A549 (cell line): ENCODE measurements at regions not wholly inside any gene's neighbourhood (a gene's known extent, or its start where the extent isn't known, plus 50 kb on each side); places are given as distances from the start of the nearest gene placed in this dataset.

Experiments
- BHLHE40 ChIP-seq: IDR thresholded peaks from 2 replicates; pipeline ENCODE4 v1.6.1; 2012; ENCODE audit warnings: low read depth, low read length, inconsistent platforms
- CHD4 ChIP-seq: fragments of 200-600 bp; sonication (generic); IDR thresholded peaks from 2 replicates; pipeline ENCODE4 v1.6.1; 2016; ENCODE audit warnings: antibody characterized with exemption, mild to moderate bottlenecking, borderline replicate concordance
- EP300 ChIP-seq, 2 experiments: fragments of >200 bp; sonication (Bioruptor Twin); formaldehyde crosslinking; IDR thresholded peaks; 2 replicates in 1 of 2; 3 replicates in 1 of 2; pipeline ENCODE4 v1.6.1; 2016 to 2017
- HEYL ChIP-seq: fragments of 250-450 bp; sonication (Bioruptor Pico); IDR thresholded peaks from 2 replicates; pipeline ENCODE4 v1.8.0; 2021; ENCODE audit warnings: mild to moderate bottlenecking, moderate library complexity
- HMGXB4 ChIP-seq: fragments of 250-450 bp; sonication (Bioruptor Pico); IDR thresholded peaks from 2 replicates; pipeline ENCODE4 v1.5.0; 2021; ENCODE audit warnings: mild to moderate bottlenecking, moderate library complexity, borderline replicate concordance
- MAX ChIP-seq: IDR thresholded peaks from 2 replicates; pipeline ENCODE4 v1.6.1; 2012
- NR3C1 ChIP-seq: fragments of >200 bp; sonication (Bioruptor Twin); formaldehyde crosslinking; IDR thresholded peaks from 3 replicates; pipeline ENCODE4 v1.6.1; 2017
- POLR2AphosphoS2 ChIP-seq: conservative IDR thresholded peaks from 2 replicates; pipeline ENCODE4 v1.6.1; 2012; ENCODE audit warnings: low read length, improper control_type of control experiment, inconsistent platforms
- RAD21 ChIP-seq, 2 experiments: fragments of >200 bp in 1 of 2; sonication (Bioruptor Twin) in 1 of 2; formaldehyde crosslinking in 1 of 2; IDR thresholded peaks in 1 of 2; conservative IDR thresholded peaks in 1 of 2; 2 replicates in 1 of 2; 3 replicates in 1 of 2; pipeline ENCODE4 v1.6.1; 2012 to 2018; ENCODE audit warnings: inconsistent platforms in 1 of 2
- RCOR1 ChIP-seq: fragments of 150-350 bp; IDR thresholded peaks from 2 replicates; pipeline ENCODE4 v1.6.1; 2014; ENCODE audit warnings: antibody characterized with exemption, low read length, low read depth
- RFX5 ChIP-seq: fragments of 450-650 bp; IDR thresholded peaks from 2 replicates; pipeline ENCODE4 v1.7.1; 2014; ENCODE audit warnings: antibody characterized with exemption, mild to moderate bottlenecking, moderate library complexity
- SREBF2 ChIP-seq: fragments of 450-650 bp; IDR thresholded peaks from 2 replicates; pipeline ENCODE4 v1.6.1; 2014; ENCODE audit warnings: mild to moderate bottlenecking, moderate library complexity
- TF ChIP-seq, protein P1 (sequence below): fragments of 200-600 bp; sonication (generic); IDR thresholded peaks from 2 replicates; pipeline ENCODE4 v1.6.1; 2016; ENCODE audit warnings: antibody characterized with exemption, mild to moderate bottlenecking, moderate library complexity
- TF ChIP-seq, protein P2 (sequence below): fragments of >200 bp; sonication (Bioruptor Twin); formaldehyde crosslinking; IDR thresholded peaks from 3 replicates; pipeline ENCODE4 v1.5.1; 2016

DNA sequence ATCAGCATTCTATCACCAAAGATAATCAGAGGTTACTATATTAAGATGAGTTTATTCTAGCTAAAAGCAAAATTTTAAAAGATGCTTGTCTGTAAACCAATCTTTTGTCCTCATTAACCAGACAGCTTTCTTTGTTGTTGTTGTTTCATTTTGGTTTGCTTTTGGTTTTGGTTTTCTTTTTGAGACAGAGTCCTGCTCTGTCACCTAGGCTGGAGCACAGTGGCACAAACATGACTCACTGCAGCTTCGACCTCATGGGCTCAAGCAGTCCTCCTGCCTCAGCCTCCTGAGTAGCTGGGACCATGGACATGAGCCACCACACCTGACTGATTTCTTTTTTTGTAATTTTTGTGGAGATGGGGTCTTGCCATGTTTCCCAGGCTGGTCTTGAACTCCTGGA, 102.9 kb downstream of the COX18 start:
- TF ChIP-seq, protein P1, sequence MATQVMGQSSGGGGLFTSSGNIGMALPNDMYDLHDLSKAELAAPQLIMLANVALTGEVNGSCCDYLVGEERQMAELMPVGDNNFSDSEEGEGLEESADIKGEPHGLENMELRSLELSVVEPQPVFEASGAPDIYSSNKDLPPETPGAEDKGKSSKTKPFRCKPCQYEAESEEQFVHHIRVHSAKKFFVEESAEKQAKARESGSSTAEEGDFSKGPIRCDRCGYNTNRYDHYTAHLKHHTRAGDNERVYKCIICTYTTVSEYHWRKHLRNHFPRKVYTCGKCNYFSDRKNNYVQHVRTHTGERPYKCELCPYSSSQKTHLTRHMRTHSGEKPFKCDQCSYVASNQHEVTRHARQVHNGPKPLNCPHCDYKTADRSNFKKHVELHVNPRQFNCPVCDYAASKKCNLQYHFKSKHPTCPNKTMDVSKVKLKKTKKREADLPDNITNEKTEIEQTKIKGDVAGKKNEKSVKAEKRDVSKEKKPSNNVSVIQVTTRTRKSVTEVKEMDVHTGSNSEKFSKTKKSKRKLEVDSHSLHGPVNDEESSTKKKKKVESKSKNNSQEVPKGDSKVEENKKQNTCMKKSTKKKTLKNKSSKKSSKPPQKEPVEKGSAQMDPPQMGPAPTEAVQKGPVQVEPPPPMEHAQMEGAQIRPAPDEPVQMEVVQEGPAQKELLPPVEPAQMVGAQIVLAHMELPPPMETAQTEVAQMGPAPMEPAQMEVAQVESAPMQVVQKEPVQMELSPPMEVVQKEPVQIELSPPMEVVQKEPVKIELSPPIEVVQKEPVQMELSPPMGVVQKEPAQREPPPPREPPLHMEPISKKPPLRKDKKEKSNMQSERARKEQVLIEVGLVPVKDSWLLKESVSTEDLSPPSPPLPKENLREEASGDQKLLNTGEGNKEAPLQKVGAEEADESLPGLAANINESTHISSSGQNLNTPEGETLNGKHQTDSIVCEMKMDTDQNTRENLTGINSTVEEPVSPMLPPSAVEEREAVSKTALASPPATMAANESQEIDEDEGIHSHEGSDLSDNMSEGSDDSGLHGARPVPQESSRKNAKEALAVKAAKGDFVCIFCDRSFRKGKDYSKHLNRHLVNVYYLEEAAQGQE, result no peak
- TF ChIP-seq RAD21 (conservative IDR thresholded peaks at IDR 0.05 in 1 of 2, IDR thresholded peaks at IDR 0.05 in 1 of 2) (no peak), MAX (no peak), POLR2AphosphoS2 (no peak), EP300 (IDR thresholded peaks at IDR 0.05) (no peak), RCOR1 (no peak), HMGXB4 (CRISPR knock-in tag) (no peak), RFX5 (no peak), CHD4 (no peak), SREBF2 (no peak), NR3C1 (no peak), BHLHE40 (no peak), HEYL (CRISPR knock-in tag) (no peak)
- TF ChIP-seq, protein P2, sequence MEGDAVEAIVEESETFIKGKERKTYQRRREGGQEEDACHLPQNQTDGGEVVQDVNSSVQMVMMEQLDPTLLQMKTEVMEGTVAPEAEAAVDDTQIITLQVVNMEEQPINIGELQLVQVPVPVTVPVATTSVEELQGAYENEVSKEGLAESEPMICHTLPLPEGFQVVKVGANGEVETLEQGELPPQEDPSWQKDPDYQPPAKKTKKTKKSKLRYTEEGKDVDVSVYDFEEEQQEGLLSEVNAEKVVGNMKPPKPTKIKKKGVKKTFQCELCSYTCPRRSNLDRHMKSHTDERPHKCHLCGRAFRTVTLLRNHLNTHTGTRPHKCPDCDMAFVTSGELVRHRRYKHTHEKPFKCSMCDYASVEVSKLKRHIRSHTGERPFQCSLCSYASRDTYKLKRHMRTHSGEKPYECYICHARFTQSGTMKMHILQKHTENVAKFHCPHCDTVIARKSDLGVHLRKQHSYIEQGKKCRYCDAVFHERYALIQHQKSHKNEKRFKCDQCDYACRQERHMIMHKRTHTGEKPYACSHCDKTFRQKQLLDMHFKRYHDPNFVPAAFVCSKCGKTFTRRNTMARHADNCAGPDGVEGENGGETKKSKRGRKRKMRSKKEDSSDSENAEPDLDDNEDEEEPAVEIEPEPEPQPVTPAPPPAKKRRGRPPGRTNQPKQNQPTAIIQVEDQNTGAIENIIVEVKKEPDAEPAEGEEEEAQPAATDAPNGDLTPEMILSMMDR, result no peak
